Peyer's patch (tissue), 4 donors: ENCODE measurements at regions not wholly inside any gene's neighbourhood (a gene's known extent, or its start where the extent isn't known, plus 50 kb on each side); places are given as distances from the start of the nearest gene placed in this dataset.

Experiments
- CTCF ChIP-seq, 6 experiments: fragments of 450-650 bp in 4 of 6; fragments of 200-600 bp in 2 of 6; sonication (generic) in 1 of 6; IDR thresholded peaks; one replicate each; pipeline ENCODE4 v1.5.1; 2017 to 2019; ENCODE audit warnings: antibody characterized with exemption in 6 of 6, mild to moderate bottlenecking in 3 of 6, moderate library complexity in 1 of 6
- POLR2A ChIP-seq, 2 donors: fragments of 450-650 bp; IDR thresholded peaks; one replicate each; pipeline ENCODE4 v1.5.1; 2017; ENCODE audit warnings: antibody characterized with exemption in 2 of 2, mild to moderate bottlenecking in 2 of 2, moderate library complexity in 2 of 2

- no peak for TF ChIP-seq CTCF (IDR thresholded peaks at IDR 0.05)
- no peak for TF ChIP-seq POLR2A (IDR thresholded peaks at IDR 0.05)
These were observed 101.5 kb upstream of the GHR start for GRCh38 chr5:42321785-42322184.
